Sigmoid colon (tissue), 6 donors: ENCODE measurements at regions not wholly inside any gene's neighbourhood (a gene's known extent, or its start where the extent isn't known, plus 50 kb on each side); places are given as distances from the start of the nearest gene placed in this dataset.

Experiments
- DNase-seq: peaks from one replicate; pipeline ENCODE4 v3.0.0-alpha.2; 2019
- H3K27ac ChIP-seq, 4 donors: fragments of 200-600 bp; sonication (generic); one replicate each; pipeline ENCODE4 v1.5.1; 2016 to 2019; ENCODE audit warnings: mild to moderate bottlenecking in 1 of 4
- H3K27me3 ChIP-seq, 3 donors: fragments of 200-600 bp; sonication (generic); one replicate each; pipeline ENCODE4 v1.5.1; 2019; ENCODE audit warnings: mild to moderate bottlenecking in 1 of 3
- H3K36me3 ChIP-seq, 4 donors: fragments of 200-600 bp; sonication (generic); one replicate each; pipeline ENCODE4 v1.5.1; 2016 to 2019
- H3K4me1 ChIP-seq, 4 donors: fragments of 200-600 bp; sonication (generic); one replicate each; pipeline ENCODE4 v1.5.1; 2017 to 2019
- H3K4me3 ChIP-seq, 4 donors: fragments of 200-600 bp; sonication (generic); one replicate each; pipeline ENCODE4 v1.5.1; 2017 to 2019; ENCODE audit warnings: mild to moderate bottlenecking in 2 of 4, moderate library complexity in 1 of 4
- H3K9me3 ChIP-seq, 4 donors: fragments of 200-600 bp in 3 of 4; sonication (generic) in 3 of 4; one replicate each; pipeline versions ENCODE4 v1.5.1 to v1.6.1; 2013 to 2019
- EP300 ChIP-seq, 4 donors: sonication (generic); formaldehyde crosslinking; IDR thresholded peaks; one replicate each; pipeline ENCODE4 v1.6.1; 2017; ENCODE audit warnings: antibody characterized with exemption in 4 of 4
- POLR2A ChIP-seq, 2 donors: fragments of 450-650 bp; IDR thresholded peaks; one replicate each; pipeline ENCODE4 v1.6.1; 2016; ENCODE audit warnings: antibody characterized with exemption in 2 of 2, mild to moderate bottlenecking in 2 of 2, moderate library complexity in 2 of 2
- POLR2AphosphoS5 ChIP-seq, 4 donors: sonication (generic); formaldehyde crosslinking; IDR thresholded peaks; one replicate each; pipeline ENCODE4 v1.6.1; 2017; ENCODE audit warnings: antibody characterized with exemption in 4 of 4
- WGBS, 2 donors: extraction: QIAGEN DNeasy Blood & Tissue Kit; methylation state at CpG; one replicate each; pipeline ENCODE4 v1.1.7; 2013; 5-methylcytosine and 5-hydroxymethylcytosine counted together
- intact Hi-C: fragments of 100-400 bp; cut with DNase I; formaldehyde crosslinking; loops from one replicate; pipeline ENCODE4 v1.15.1; 2023
- TF ChIP-seq, protein P1 (sequence below), 4 experiments: fragments of 450-650 bp in 3 of 4; fragments of 200-600 bp in 1 of 4; IDR thresholded peaks; one replicate each; pipeline ENCODE4 v1.5.1; 2016 to 2019; ENCODE audit warnings: antibody characterized with exemption in 4 of 4, mild to moderate bottlenecking in 3 of 4, moderate library complexity in 2 of 4
- donor health status: healthy with polysubstance abuse.
- donor health status: healthy.

DNA sequence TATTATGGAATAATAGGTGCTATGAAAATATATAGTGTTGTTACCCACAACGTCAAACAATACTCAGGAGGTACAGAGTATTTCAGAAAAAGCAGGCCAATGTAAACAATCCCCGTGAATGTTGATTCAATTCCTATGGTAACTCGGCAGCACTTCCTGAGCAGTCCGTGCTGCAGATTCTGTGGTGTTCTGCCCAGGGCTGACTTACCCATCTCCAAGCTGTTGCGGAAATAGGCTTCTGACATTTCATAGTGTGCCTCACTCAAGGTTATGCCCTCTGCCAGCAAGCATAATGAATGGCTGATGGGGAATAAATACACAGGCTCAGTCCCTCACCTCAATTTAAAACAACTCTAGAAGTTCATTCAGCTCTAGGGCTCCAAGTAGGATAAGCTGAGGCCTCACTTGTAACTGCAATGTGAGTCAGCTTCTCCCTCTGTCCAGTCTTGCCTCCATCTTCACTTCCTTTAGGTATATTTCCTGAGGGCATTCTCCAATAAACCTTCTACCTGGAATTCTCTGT lies 177.6 kb downstream of the GNAI1 start:
- no peaks in the 10 kb centered on the region for H3K27me3 ChIP-seq
- no peak for TF ChIP-seq EP300 (IDR thresholded peaks at IDR 0.05)
- peak in 1 of 4 donors; percentile 26 for TF ChIP-seq POLR2AphosphoS5 (IDR thresholded peaks at IDR 0.05)
- TF ChIP-seq POLR2A (IDR thresholded peaks at IDR 0.05), result no peak
- TF ChIP-seq, protein P1, sequence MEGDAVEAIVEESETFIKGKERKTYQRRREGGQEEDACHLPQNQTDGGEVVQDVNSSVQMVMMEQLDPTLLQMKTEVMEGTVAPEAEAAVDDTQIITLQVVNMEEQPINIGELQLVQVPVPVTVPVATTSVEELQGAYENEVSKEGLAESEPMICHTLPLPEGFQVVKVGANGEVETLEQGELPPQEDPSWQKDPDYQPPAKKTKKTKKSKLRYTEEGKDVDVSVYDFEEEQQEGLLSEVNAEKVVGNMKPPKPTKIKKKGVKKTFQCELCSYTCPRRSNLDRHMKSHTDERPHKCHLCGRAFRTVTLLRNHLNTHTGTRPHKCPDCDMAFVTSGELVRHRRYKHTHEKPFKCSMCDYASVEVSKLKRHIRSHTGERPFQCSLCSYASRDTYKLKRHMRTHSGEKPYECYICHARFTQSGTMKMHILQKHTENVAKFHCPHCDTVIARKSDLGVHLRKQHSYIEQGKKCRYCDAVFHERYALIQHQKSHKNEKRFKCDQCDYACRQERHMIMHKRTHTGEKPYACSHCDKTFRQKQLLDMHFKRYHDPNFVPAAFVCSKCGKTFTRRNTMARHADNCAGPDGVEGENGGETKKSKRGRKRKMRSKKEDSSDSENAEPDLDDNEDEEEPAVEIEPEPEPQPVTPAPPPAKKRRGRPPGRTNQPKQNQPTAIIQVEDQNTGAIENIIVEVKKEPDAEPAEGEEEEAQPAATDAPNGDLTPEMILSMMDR (IDR thresholded peaks at IDR 0.05), result no peak
- peak overlapping the region in 3 of 4 donors; percentile 22 to 55 (median 30) for H3K27ac ChIP-seq
- no peaks in the 10 kb centered on the region for H3K9me3 ChIP-seq
- H3K36me3 ChIP-seq, result no peaks in the 10 kb centered on the region
- intact Hi-C loops, result no loop called here
- DNase-seq, result no peak
- WGBS, 2 donors, result 12 to 24% methylated on average over 5 of the region's 5 CpGs
- H3K4me3 ChIP-seq, result no peak overlapping the region
- H3K4me1 ChIP-seq, result peaks cover 0 to 18% (median 10%) of the 10 kb centered on the region in 4 donors

- 47 to 58% methylated on average over 2 of the region's 2 CpGs for WGBS, 2 donors
- Histone ChIP-seq H3K9me3 (no peaks in the 10 kb centered on the region), H3K27me3 (no peaks in the 10 kb centered on the region), H3K36me3 (no peaks in the 10 kb centered on the region), H3K4me3 (no peak overlapping the region), H3K4me1 (peaks cover 0 to 20% (median 10%) of the 10 kb centered on the region in 4 donors), H3K27ac (peak overlapping the region in 1 of 4 donors; percentile 55)
- DNase-seq, result no peak
- TF ChIP-seq POLR2AphosphoS5 (IDR thresholded peaks at IDR 0.05) (no peak), POLR2A (IDR thresholded peaks at IDR 0.05) (no peak), EP300 (IDR thresholded peaks at IDR 0.05) (no peak)
- TF ChIP-seq, protein P1 (IDR thresholded peaks at IDR 0.05), result no peak
- intact Hi-C loops, result no loop called here
Observed at GRCh38 chr7:80311313-80311712, 176.7 kb downstream of the GNAI1 start.

DNA sequence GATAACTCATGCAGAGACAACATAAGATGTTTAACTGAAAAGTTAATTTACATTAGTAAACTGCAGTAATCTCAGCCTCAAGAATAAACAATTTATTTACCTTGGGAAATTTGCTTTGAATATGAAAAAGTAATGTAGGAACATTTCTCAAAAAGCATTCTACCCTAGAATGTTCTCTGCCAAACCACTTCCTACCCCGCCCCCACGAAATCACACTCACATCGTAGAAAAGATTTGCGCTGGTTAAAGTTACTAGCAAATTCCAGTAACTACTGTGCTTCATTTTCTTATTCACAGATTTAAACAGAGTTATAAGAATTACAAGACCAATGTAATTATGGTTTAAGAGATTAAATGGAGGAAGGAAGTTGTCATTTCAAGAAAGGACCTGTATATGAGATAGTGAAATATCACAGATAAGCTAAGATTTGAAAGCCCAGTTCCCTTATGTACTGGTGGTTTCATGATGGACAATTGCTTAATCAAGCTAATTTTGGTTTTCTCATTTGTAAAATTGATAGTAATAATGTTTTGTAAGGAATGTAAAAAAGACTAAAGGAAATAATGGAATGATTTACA lies 175.4 kb downstream of the GNAI1 start:
- Histone ChIP-seq H3K4me1 (peaks cover 0 to 20% (median 10%) of the 10 kb centered on the region in 4 donors), H3K9me3 (no peaks in the 10 kb centered on the region), H3K27ac (no peak overlapping the region), H3K4me3 (no peak overlapping the region), H3K36me3 (no peaks in the 10 kb centered on the region), H3K27me3 (no peaks in the 10 kb centered on the region)
- no peak for DNase-seq
- intact Hi-C loops, result no loop called here
- TF ChIP-seq EP300 (IDR thresholded peaks at IDR 0.05), result no peak
- TF ChIP-seq, protein P1 (IDR thresholded peaks at IDR 0.05), result no peak
- no peak for TF ChIP-seq POLR2AphosphoS5 (IDR thresholded peaks at IDR 0.05)
- no peak for TF ChIP-seq POLR2A (IDR thresholded peaks at IDR 0.05)
- 71 to 91% methylated on average over 4 of the region's 4 CpGs for WGBS, 2 donors

- Histone ChIP-seq H3K9me3 (no peaks in the 10 kb centered on the region), H3K4me1 (peaks cover 0 to 20% (median 10%) of the 10 kb centered on the region in 4 donors), H3K27ac (no peak overlapping the region), H3K4me3 (no peak overlapping the region), H3K36me3 (no peaks in the 10 kb centered on the region), H3K27me3 (no peaks in the 10 kb centered on the region)
- TF ChIP-seq, protein P1 (IDR thresholded peaks at IDR 0.05), result no peak
- no peak for TF ChIP-seq POLR2AphosphoS5 (IDR thresholded peaks at IDR 0.05)
- no peak for TF ChIP-seq POLR2A (IDR thresholded peaks at IDR 0.05)
- no peak for TF ChIP-seq EP300 (IDR thresholded peaks at IDR 0.05)
- WGBS, 2 donors, result 95 to 97% methylated on average over 3 of the region's 3 CpGs
- intact Hi-C loops, result no loop called here
- no peak for DNase-seq
Observed at GRCh38 chr7:80309377-80309776, 174.7 kb downstream of the GNAI1 start.
